Lower lobe of right lung (tissue), 2 donors: ENCODE measurements at regions not wholly inside any gene's neighbourhood (a gene's known extent, or its start where the extent isn't known, plus 50 kb on each side); places are given as distances from the start of the nearest gene placed in this dataset.

Experiments used
- ATAC-seq, 2 donors: fragments of 200-7000 bp; cut with Tn5 transposase; one replicate each; pipeline ENCODE4 v1.9.1; 2020 to 2022; ENCODE audit warnings: mild to moderate bottlenecking in 2 of 2, moderate library complexity in 2 of 2
- DNase-seq: peaks from one replicate; pipeline ENCODE4 v3.0.0-alpha.2; 2020
- H3K27ac ChIP-seq: fragments of 200-600 bp; one replicate; pipeline ENCODE4 v1.8.0; 2022
- H3K27me3 ChIP-seq: fragments of 200-600 bp; one replicate; pipeline ENCODE4 v1.8.0; 2022; ENCODE audit warnings: low read depth
- H3K36me3 ChIP-seq: fragments of 200-600 bp; one replicate; pipeline ENCODE4 v1.8.0; 2022; ENCODE audit warnings: mild to moderate bottlenecking
- H3K4me1 ChIP-seq: fragments of 200-600 bp; one replicate; pipeline ENCODE4 v1.8.0; 2022
- H3K4me3 ChIP-seq: fragments of 200-600 bp; one replicate; pipeline ENCODE4 v1.8.0; 2022; ENCODE audit warnings: mild to moderate bottlenecking
- H3K9me3 ChIP-seq: fragments of 200-600 bp; one replicate; pipeline ENCODE4 v1.8.0; 2022
- CTCF ChIP-seq: fragments of 200-600 bp; IDR thresholded peaks from one replicate; pipeline ENCODE4 v1.8.0; 2022; ENCODE audit warnings: antibody characterized with exemption, mild to moderate bottlenecking
- intact Hi-C: fragments of 100-400 bp; cut with DNase I; formaldehyde crosslinking; loops from one replicate; pipeline ENCODE4 v1.11.0; 2022
- donor health status: DM: no; HTN: yes; CAD: no; lungs with severe emphysema.

GRCh38 chr18:42574871-42575270 lies 540.6 kb downstream of the RIT2 start:
- TF ChIP-seq CTCF: no peak

GRCh38 chr18:42576124-42576523 lies 539.4 kb downstream of the RIT2 start:
- H3K27me3 ChIP-seq: no peaks in the 10 kb centered on the region
- intact Hi-C loops: no loop called here
- no peaks in the 10 kb centered on the region for H3K36me3 ChIP-seq
- H3K4me1 ChIP-seq: no peaks in the 10 kb centered on the region
- DNase-seq (no peak), ATAC-seq (no peak)
- no peak overlapping the region for H3K4me3 ChIP-seq
- H3K27ac ChIP-seq: no peak overlapping the region
- H3K9me3 ChIP-seq: no peaks in the 10 kb centered on the region
- no peak for TF ChIP-seq CTCF

More at GRCh38 chr18:42574871-42575270, 540.6 kb downstream of the RIT2 start:
- Histone ChIP-seq H3K27ac (no peak overlapping the region), H3K9me3 (no peaks in the 10 kb centered on the region), H3K36me3 (no peaks in the 10 kb centered on the region), H3K4me3 (no peak overlapping the region), H3K27me3 (no peaks in the 10 kb centered on the region), H3K4me1 (no peaks in the 10 kb centered on the region)
- ATAC-seq (no peak), DNase-seq (no peak)
- intact Hi-C loops: no loop called here

GRCh38 chr18:42578792-42579191 lies 536.7 kb downstream of the RIT2 start:
- no peak for TF ChIP-seq CTCF
- Histone ChIP-seq H3K36me3 (no peaks in the 10 kb centered on the region), H3K9me3 (no peaks in the 10 kb centered on the region), H3K27ac (no peak overlapping the region), H3K4me1 (no peaks in the 10 kb centered on the region), H3K4me3 (no peak overlapping the region), H3K27me3 (no peaks in the 10 kb centered on the region)
- ATAC-seq (no peak), DNase-seq (no peak)
- intact Hi-C loops: no loop called here

- Histone ChIP-seq H3K27me3 (no peaks in the 10 kb centered on the region), H3K4me1 (no peaks in the 10 kb centered on the region), H3K9me3 (no peaks in the 10 kb centered on the region), H3K36me3 (no peaks in the 10 kb centered on the region), H3K27ac (no peak overlapping the region), H3K4me3 (no peak overlapping the region)
- intact Hi-C loops: no loop called here
- DNase-seq: no peak
- no peak for TF ChIP-seq CTCF
- no peak for ATAC-seq
Observed at GRCh38 chr18:42582266-42582665, 533.2 kb downstream of the RIT2 start.

- H3K4me1 ChIP-seq: no peaks in the 10 kb centered on the region
- TF ChIP-seq CTCF: no peak
- intact Hi-C loops: no loop called here
- no peak overlapping the region for H3K27ac ChIP-seq
- no peaks in the 10 kb centered on the region for H3K9me3 ChIP-seq
- H3K36me3 ChIP-seq: no peaks in the 10 kb centered on the region
- H3K27me3 ChIP-seq: no peaks in the 10 kb centered on the region
- no peak overlapping the region for H3K4me3 ChIP-seq
- DNase-seq (no peak), ATAC-seq (no peak)
Observed at GRCh38 chr18:42583283-42583731, 532.2 kb downstream of the RIT2 start.

- Histone ChIP-seq H3K4me3 (no peak overlapping the region), H3K9me3 (no peaks in the 10 kb centered on the region), H3K36me3 (no peaks in the 10 kb centered on the region), H3K27ac (no peak overlapping the region), H3K4me1 (no peaks in the 10 kb centered on the region), H3K27me3 (no peaks in the 10 kb centered on the region)
- DNase-seq (no peak), ATAC-seq (no peak)
- TF ChIP-seq CTCF: no peak
- intact Hi-C loops: no loop called here
Observed at GRCh38 chr18:42586601-42587000, 528.9 kb downstream of the RIT2 start.
